ENCODE measurements at regions not wholly inside any gene's neighbourhood (a gene's known extent, or its start where the extent isn't known, plus 50 kb on each side); places are given as distances from the start of the nearest gene placed in this dataset.
"Not testable (repeated sequence)": the region's sequence is repeated elsewhere in the genome, so short reads cannot be mapped to it uniquely, and the experiment has no call there.

- DNase-seq: no peak
These were observed 357.6 kb upstream of the CDH10 start for GRCh38 chr5:25002371-25002770.

- DNase-seq: no peak
These were observed 355.0 kb upstream of the CDH10 start for GRCh38 chr5:24999732-25000131.

GRCh38 chr5:24998641-24999040 is 353.9 kb upstream of the CDH10 start:
- DNase-seq: no peak

DNA sequence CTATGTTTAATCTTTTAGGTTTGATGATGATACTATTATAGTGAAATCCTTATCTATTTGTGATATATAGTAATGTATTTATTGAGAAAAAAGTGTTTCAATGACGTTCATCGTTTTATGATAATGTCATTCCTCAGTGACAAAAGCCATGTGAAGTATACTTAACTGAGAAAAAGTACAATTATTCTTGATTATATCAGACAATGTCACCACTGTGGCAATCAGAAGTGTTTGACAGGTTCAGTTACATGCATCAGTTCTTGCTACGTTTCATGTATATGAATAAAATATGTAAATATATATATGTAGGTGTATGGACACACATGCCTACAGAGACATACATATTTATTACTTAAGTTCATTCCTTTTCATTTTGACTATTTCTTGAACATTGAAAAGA is 341.5 kb upstream of the CDH10 start:
- no peak for DNase-seq

DNA sequence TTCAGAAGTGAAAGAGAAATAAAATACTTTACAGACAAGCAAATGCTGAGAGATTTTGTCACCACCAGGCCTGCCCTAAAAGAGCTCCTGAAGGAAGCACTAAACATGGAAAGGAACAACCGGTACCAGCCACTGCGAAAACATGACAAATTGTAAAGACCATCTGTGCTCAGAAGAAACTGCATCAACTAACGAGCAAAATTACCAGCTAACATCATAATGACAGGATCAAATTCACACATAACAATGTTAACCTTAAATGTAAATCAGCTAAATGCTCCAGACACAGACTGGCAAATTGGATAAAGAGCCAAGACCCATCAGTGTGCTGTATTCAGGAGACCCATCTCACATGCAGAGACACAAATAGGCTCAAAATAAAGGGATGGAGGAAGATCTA is 333.8 kb upstream of the CDH10 start:
- not testable (repeated sequence) for DNase-seq

DNA sequence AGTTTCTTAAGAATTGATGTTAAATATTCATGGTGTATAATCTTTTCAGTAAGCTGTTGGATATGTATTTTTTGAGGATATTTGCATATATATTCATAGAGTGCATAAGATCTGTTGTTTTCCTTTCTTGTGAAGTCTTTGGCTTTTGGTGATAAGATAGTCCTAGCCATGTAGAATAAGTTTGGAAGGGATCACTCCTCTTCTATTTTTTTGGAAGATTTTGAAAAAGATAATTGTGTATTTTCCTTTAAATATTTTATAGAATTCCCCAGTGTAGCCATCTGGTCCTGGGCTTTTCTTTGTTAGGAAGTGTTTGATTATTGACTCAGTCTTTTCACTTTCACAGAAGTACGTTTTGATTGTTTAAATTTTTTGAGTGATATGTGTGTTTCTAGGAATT is 318.8 kb upstream of the CDH10 start:
- no peak for DNase-seq

DNA sequence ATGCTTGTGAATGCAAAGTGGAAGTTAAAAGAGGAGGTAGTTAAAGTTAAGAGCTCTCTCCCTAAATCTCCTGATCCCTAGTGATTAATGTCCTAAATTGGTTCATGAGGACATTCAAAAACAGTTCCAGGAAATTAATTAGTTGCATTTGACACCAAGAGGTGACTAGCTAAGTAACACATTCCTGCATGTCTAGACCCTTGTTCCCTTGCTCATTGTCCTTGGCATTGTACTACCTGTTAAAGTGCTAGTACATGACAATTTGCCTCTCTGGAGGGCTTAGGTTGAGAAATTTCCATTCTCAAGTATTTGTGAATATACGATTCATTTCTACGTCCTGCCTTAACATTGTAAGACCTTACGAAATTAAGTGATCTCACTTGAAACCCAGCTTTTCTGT is 278.6 kb upstream of the CDH10 start:
- DNase-seq: no peak

GRCh38 chr5:24918676-24919075 is 273.9 kb upstream of the CDH10 start:
- no peak for DNase-seq

DNA sequence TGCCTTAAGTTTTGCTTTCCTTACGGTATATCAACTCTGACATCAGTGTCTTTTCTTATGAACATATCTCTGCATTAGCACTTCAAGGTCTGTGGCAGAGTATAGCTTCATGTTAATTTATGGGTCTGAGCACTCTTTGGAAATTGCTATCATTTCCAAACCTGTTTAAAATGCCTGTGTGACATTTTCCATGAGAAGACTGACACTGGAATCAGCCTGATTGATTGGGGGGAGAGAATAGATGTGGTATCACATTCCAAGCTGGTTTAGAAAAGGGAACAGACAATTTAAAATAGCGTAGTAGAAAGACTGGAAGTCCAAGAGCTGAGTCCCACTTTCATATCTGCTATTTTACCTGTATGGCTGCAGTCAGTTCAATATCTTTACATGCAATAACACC is 272.1 kb upstream of the CDH10 start:
- no peak for DNase-seq

GRCh38 chr5:24909210-24909609 is 264.4 kb upstream of the CDH10 start:
- DNase-seq: no peak

DNA sequence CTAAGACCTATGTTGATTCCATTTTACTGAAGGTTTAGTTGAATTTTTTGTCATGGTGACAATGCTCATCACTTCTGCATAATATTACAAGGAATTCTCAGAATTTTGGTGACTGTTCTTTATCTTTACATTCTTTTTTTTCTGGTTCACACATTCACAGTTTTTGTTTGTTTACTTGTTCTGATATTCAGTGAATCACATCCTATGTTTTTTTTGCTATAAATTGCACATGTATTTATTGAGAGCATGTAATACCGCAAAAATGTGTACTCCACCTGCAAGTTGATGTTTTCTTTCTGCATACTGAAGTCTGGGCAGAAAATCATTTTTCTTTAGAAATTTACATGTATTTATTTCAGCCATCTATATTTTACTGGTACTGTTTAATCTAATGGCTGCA is 261.9 kb upstream of the CDH10 start:
- no peak for DNase-seq

DNA sequence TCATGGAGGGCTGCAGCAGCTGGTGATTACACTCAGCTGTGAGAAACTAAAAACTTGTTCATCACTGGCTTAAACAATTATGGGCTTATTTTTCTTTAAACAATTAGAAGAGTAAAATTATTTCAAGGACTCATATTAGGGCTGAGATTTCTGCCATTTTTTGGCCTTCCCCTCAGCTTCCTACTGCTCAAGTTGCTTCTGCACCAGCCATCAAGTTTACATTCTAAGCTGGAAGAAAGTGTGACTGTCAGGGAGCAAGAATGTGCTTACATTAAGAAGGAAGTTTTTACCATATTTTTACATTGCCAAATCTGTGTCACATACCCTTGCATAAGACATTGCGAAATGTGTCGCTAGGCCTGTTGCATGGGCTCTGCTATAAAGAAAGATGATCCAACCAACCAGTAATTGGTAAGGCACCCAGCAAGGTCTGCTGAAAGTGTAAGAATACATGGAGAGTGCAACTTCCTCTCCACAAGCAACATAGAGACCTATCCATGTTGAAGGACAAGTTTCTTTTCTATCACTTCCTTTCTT is 260.3 kb upstream of the CDH10 start:
- peak; percentile 66 to 67 for DNase-seq

GRCh38 chr5:24899180-24899579 is 254.4 kb upstream of the CDH10 start:
- no peak for DNase-seq

DNA sequence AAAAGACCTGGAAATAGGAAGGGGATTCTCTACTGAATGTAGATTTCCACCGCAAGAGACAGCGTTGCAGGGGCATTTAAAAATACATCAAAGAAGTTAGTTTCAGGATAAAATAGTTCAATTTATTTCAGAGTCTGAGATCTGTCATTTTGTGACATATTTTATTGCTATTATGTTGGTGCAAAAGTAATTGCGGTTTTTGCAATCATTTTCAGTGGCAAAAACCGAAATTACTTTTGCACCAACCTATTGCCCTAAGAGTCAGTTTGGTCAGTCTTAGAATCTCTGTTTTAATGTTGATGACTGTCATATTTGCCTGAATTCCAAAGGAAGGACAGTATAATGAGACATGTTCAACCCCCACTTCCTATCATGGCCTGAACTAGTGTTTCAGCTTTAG is 219.5 kb upstream of the CDH10 start:
- no peak for DNase-seq

GRCh38 chr5:24862117-24862516 is 217.3 kb upstream of the CDH10 start:
- no peak for DNase-seq

- DNase-seq: no peak
These were observed 210.7 kb upstream of the CDH10 start for GRCh38 chr5:24855485-24855884.

- DNase-seq: no peak
These were observed 210.1 kb upstream of the CDH10 start for GRCh38 chr5:24854850-24855249.

GRCh38 chr5:24854350-24854749 is 209.6 kb upstream of the CDH10 start:
- no peak for DNase-seq

DNA sequence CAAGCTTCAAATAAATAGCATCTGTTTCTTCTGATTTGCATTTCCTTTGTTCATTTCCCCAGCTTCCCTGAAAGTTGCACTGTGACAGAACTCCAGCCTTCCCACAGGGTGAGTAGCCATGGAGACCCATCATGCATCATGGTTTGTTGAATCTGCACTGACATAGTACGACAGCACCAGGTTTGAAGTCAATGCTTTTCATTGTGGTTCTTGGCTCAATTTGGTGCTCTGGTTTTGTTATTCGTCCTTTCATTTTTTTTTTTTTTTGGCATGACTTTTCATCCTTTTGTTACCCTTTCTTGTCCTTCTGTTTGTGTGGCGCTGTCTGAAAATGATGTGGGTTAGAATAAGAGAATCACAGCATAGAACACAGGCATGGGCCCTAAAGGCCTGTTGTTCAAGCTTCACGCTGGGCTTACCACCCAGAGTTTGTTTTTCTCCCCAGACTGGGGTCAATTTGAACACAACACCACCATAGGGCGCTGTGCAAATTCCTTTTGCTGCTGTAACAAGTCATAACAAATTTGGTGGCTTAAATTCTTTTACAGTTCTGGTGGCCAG is 206.2 kb upstream of the CDH10 start:
- DNase-seq: no peak

DNA sequence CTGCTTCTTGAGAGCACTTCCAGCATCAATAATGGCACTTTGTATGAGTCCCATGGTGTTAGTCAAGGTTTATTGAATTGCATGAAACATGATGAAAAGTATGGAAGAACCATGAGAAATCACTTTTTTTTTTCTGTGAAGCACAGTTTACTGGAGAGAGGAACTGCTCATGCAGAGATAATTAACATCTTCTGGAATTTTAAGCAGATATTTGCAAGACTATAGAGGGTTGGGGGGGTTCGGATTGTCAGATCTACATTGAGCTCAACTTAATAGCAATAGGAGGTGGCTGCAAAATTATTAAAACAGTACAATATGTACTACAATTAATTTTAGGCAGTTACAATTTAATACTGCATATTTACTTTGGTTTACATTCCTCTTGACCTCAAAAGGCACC is 204.4 kb upstream of the CDH10 start:
- no peak for DNase-seq

DNA sequence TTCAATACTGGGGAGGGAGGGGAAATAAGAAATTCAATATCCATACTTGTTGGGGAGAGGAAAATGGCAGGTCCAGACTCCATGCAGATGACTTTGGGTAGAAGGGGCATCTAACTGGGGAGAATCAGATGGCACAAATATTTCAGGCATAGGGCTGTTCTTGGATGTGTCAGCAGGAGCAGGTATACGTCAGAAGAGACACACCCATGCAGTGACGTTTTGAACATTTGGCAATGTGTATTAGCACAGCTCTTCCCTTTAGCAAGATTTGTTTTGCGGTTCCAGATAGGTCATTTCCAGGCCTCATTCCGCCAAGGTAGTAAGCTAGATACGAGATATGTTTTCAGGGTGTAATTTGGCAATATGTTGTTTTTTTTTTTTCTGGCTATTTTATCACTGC is 187.2 kb upstream of the CDH10 start:
- DNase-seq: no peak

DNA sequence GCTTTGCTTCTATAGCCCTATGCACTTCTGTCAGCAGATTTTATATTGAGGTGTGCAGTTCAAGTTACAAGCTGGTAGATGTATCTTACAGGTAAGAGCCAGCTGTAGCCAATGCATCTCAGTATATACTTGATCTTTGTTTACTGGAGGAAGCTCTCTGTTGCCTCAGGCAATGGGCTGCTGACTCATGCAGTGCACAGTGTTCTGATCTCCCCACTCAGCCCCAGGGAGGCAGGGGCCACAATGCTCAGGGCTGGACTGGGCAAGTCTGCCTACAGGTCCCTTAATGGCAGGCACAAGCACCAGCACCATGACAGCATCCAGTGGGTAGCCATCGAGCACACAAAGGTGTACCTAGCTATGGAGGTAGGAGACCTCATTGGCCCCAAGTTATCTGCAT is 178.8 kb upstream of the CDH10 start:
- DNase-seq: no peak

DNA sequence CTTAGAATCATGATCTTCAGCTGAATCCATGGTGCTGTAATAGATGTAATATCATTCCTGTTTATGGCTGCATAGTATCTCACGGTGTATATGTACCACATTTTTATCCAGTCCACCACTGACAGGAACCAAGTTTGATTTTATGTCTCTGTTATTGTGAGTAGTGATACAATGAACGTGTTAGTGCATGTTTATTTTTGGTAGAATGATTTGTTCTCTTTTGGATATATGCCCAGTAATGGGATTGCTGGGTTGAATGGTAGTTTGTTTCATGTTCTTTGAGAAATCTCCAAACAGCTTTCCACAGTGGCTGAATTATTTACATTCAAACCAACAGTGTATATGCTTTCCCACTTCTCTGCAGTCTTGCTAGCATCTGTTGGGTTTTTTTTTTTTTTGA is 175.1 kb upstream of the CDH10 start:
- no peak for DNase-seq

DNA sequence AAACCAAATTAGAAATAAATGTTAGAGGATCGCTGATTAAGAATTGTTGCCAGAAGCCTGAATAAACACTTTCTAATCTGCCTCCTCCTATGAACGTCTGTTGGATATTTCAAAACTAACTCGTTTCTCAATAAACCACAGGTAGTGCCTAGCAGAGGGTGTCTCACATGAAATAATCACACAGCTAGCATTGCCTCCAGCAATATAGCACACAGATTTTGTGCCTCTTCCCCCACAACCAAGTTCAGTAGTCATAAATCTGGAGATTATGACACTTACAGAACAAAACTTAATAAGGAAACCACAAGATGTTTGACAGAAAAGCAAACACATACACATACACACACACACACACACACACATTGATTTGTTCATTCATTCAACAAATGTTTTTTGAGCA is 173.2 kb upstream of the CDH10 start:
- DNase-seq: no peak

- DNase-seq: no peak
These were observed 171.4 kb upstream of the CDH10 start for GRCh38 chr5:24816206-24816605.

DNA sequence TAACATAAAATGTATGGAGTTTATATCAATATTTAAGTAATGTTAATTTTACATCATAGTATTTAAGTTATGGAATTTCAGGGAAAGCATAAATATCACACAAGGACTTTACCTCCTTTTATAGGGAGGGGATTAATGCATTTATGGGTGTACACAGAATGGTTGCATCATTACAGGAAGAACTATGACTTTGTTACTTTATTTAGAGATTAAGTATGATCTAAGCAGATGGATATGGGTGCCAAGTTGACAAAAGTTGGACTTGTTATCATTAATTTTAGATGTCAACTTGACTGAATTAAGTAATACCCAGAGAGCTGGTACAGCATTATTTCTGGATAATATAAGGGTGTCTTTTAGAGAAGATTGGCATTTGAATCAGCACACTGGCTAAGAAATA is 160.5 kb upstream of the CDH10 start:
- DNase-seq: no peak

Measured in inflammatory macrophage treated with lipopolysaccharide for 1 hour (primary cell).